ENCODE measurements at regions not wholly inside any gene's neighbourhood (a gene's known extent, or its start where the extent isn't known, plus 50 kb on each side); places are given as distances from the start of the nearest gene placed in this dataset.

- TF ChIP-seq CTCF (conservative IDR thresholded peaks at IDR 0.05; ENCODE audit: low read depth, low read length) = no peak
- no peak overlapping the region for H3K4me3 ChIP-seq (ENCODE audit: low read depth, low read length)
- DNase-seq (ENCODE audit: low read depth) = no peak
These were observed 353.9 kb downstream of the METTL4 start for GRCh38 chr18:2217356-2217755.

GRCh38 chr18:2218101-2218500 lies 353.2 kb downstream of the METTL4 start:
- DNase-seq (ENCODE audit: low read depth) = no peak
- no peak for TF ChIP-seq CTCF (conservative IDR thresholded peaks at IDR 0.05; ENCODE audit: low read depth, low read length)
- H3K4me3 ChIP-seq (ENCODE audit: low read depth, low read length) = no peak overlapping the region

GRCh38 chr18:2219706-2220105 lies 351.6 kb downstream of the METTL4 start:
- no peak for DNase-seq (ENCODE audit: low read depth)
- TF ChIP-seq CTCF (conservative IDR thresholded peaks at IDR 0.05; ENCODE audit: low read depth, low read length) = no peak
- no peak overlapping the region for H3K4me3 ChIP-seq (ENCODE audit: low read depth, low read length)

- TF ChIP-seq CTCF (conservative IDR thresholded peaks at IDR 0.05; ENCODE audit: low read depth, low read length) = no peak
- peak; percentile 31 for DNase-seq (ENCODE audit: low read depth)
- H3K4me3 ChIP-seq (ENCODE audit: low read depth, low read length) = no peak overlapping the region
These were observed 348.8 kb downstream of the METTL4 start for GRCh38 chr18:2222270-2223185.

- H3K4me3 ChIP-seq (ENCODE audit: low read depth, low read length) = peak overlapping the region; percentile 41
- peak; percentile 67 for DNase-seq (ENCODE audit: low read depth)
- TF ChIP-seq CTCF (conservative IDR thresholded peaks at IDR 0.05; ENCODE audit: low read depth, low read length) = no peak
These were observed 347.9 kb downstream of the METTL4 start for GRCh38 chr18:2223449-2223848.

GRCh38 chr18:2223849-2224248 lies 347.5 kb downstream of the METTL4 start:
- peak; percentile 78 for TF ChIP-seq CTCF (conservative IDR thresholded peaks at IDR 0.05; ENCODE audit: low read depth, low read length)
- peak; percentile 76 for DNase-seq (ENCODE audit: low read depth)
- peak overlapping the region; percentile 41 for H3K4me3 ChIP-seq (ENCODE audit: low read depth, low read length)

- no peak for DNase-seq (ENCODE audit: low read depth)
- TF ChIP-seq CTCF (conservative IDR thresholded peaks at IDR 0.05; ENCODE audit: low read depth, low read length) = no peak
- no peak overlapping the region for H3K4me3 ChIP-seq (ENCODE audit: low read depth, low read length)
These were observed 335.1 kb downstream of the METTL4 start for GRCh38 chr18:2236232-2236631.

Measured in choroid plexus epithelial cell (primary cell).